HL-60 (cell line): ENCODE measurements at regions not wholly inside any gene's neighbourhood (a gene's known extent, or its start where the extent isn't known, plus 50 kb on each side); places are given as distances from the start of the nearest gene placed in this dataset.

Experiments
- DNase-seq, 2 experiments: peaks; one replicate each; pipeline ENCODE4 v3.0.0-alpha.2; 2010 to 2020; ENCODE audit warnings: low read depth in 1 of 2, low spot score in 1 of 2
- H3K27ac ChIP-seq: fragments of 250-450 bp; sonication (Bioruptor Pico); replicated peaks from 2 replicates; pipeline ENCODE4 v1.5.1; 2020; ENCODE audit warnings: mild to moderate bottlenecking, moderate library complexity
- H3K27me3 ChIP-seq: fragments of 250-450 bp; sonication (Bioruptor Pico); 2 replicates; pipeline ENCODE4 v1.5.1; 2021; ENCODE audit warnings: mild to moderate bottlenecking, moderate library complexity; ENCODE audit not compliant: insufficient read depth, poor library complexity, severe bottlenecking
- H3K4me3 ChIP-seq: replicated peaks from 2 replicates; pipeline ENCODE4 v1.5.1; 2011; ENCODE audit warnings: mild to moderate bottlenecking, control low read depth, low read length; ENCODE audit not compliant: insufficient read depth
- GABPA ChIP-seq: IDR thresholded peaks from 2 replicates; pipeline ENCODE4 v1.6.1; 2012; ENCODE audit warnings: low read depth
- POLR2AphosphoS5 ChIP-seq: IDR thresholded peaks from 2 replicates; pipeline ENCODE4 v1.6.1; 2012; ENCODE audit warnings: low read depth
- SPI1 ChIP-seq: IDR thresholded peaks from 2 replicates; pipeline ENCODE4 v1.6.1; 2012; ENCODE audit warnings: low read depth, mild to moderate bottlenecking, borderline replicate concordance
- TF ChIP-seq, protein P1 (sequence below): IDR thresholded peaks from one replicate; pipeline ENCODE4 v1.5.1; 2011; ENCODE audit warnings: low read length, control low read depth, inconsistent platforms; ENCODE audit not compliant: insufficient read depth
- TF ChIP-seq, protein P2 (sequence below): IDR thresholded peaks from 2 replicates; pipeline ENCODE4 v1.6.1; 2012; ENCODE audit warnings: low read depth; ENCODE audit not compliant: insufficient replicate concordance

DNA sequence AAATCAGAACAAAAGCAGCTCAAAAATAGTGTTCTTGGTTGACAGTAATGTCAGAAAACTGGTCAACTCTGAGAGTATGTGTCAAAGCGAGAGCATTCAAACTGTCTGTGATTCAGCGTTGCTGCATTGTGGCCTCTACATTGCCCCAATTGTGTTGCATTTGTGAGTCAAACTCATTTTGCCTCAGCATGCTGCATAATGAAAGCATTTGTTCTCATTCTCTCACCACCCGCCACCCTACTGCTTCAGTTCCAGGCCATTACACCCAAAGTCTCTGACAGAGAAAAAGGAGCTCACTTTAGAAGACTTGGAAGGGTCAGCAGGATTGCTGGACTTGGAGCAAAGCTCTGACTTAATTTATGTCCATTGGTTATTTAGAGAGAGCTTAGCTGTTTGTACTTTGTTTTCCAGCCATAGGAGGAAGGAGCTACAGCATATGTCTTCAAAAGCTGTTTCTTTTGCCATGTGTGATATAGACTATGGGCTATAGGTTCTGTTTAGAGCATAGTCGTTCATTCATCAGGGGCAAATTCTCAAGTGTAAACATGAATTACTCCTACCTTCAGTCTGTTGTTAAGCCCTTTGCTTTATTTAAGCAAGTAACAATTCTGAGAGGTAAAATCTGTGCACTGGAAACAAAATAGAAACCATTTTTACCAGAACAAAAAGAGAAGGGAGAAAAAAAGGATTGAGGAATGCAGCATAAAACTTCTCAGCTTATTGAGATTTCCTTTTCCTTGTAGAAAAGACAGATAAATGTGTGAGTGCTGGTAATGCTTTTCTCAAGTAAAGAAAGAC lies 153.4 kb upstream of the ANK2 start:
- TF ChIP-seq GABPA = no peak
- TF ChIP-seq, protein P1, sequence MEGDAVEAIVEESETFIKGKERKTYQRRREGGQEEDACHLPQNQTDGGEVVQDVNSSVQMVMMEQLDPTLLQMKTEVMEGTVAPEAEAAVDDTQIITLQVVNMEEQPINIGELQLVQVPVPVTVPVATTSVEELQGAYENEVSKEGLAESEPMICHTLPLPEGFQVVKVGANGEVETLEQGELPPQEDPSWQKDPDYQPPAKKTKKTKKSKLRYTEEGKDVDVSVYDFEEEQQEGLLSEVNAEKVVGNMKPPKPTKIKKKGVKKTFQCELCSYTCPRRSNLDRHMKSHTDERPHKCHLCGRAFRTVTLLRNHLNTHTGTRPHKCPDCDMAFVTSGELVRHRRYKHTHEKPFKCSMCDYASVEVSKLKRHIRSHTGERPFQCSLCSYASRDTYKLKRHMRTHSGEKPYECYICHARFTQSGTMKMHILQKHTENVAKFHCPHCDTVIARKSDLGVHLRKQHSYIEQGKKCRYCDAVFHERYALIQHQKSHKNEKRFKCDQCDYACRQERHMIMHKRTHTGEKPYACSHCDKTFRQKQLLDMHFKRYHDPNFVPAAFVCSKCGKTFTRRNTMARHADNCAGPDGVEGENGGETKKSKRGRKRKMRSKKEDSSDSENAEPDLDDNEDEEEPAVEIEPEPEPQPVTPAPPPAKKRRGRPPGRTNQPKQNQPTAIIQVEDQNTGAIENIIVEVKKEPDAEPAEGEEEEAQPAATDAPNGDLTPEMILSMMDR = no peak
- TF ChIP-seq, protein P2, sequence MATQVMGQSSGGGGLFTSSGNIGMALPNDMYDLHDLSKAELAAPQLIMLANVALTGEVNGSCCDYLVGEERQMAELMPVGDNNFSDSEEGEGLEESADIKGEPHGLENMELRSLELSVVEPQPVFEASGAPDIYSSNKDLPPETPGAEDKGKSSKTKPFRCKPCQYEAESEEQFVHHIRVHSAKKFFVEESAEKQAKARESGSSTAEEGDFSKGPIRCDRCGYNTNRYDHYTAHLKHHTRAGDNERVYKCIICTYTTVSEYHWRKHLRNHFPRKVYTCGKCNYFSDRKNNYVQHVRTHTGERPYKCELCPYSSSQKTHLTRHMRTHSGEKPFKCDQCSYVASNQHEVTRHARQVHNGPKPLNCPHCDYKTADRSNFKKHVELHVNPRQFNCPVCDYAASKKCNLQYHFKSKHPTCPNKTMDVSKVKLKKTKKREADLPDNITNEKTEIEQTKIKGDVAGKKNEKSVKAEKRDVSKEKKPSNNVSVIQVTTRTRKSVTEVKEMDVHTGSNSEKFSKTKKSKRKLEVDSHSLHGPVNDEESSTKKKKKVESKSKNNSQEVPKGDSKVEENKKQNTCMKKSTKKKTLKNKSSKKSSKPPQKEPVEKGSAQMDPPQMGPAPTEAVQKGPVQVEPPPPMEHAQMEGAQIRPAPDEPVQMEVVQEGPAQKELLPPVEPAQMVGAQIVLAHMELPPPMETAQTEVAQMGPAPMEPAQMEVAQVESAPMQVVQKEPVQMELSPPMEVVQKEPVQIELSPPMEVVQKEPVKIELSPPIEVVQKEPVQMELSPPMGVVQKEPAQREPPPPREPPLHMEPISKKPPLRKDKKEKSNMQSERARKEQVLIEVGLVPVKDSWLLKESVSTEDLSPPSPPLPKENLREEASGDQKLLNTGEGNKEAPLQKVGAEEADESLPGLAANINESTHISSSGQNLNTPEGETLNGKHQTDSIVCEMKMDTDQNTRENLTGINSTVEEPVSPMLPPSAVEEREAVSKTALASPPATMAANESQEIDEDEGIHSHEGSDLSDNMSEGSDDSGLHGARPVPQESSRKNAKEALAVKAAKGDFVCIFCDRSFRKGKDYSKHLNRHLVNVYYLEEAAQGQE = no peak
- TF ChIP-seq SPI1 = no peak
- no peak for TF ChIP-seq POLR2AphosphoS5
- Histone ChIP-seq H3K27ac (no peak overlapping the region), H3K4me3 (no peak overlapping the region), H3K27me3 (no peaks in the 10 kb centered on the region)
- DNase-seq = no peak

DNA sequence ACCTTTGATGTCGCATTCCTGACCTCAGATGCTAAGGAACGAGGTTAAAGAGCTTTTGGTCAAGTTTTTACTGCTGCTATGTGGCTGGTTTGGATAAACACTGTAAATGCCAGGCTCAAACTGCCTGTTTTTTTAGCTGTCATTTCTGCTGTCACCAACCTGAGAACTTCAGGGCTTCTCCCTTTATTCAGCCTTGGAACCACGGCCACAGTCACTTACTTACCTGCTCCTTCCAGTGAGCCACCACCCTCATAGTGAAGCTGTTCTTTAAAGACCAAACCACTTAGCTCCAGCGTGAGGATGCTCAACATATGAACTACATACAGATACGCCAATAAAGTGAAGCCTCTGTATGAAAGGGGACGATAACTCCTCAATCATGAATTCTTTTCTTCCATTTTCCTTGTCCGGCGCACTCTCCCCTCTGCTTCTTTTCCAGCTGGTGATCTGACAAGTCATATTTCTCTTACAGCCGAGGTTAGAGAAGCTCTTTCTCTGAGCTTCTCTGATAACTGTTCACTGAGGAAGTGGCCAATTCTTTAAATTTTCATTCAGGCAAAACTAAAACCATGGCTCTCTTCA lies 152.8 kb upstream of the ANK2 start:
- DNase-seq = no peak
- no peak overlapping the region for H3K27ac ChIP-seq
- no peaks in the 10 kb centered on the region for H3K27me3 ChIP-seq
- no peak overlapping the region for H3K4me3 ChIP-seq
- TF ChIP-seq GABPA (no peak), SPI1 (peak; percentile 4; the same call in 1 of the 2 replicates)
- TF ChIP-seq, protein P2 = no peak

DNA sequence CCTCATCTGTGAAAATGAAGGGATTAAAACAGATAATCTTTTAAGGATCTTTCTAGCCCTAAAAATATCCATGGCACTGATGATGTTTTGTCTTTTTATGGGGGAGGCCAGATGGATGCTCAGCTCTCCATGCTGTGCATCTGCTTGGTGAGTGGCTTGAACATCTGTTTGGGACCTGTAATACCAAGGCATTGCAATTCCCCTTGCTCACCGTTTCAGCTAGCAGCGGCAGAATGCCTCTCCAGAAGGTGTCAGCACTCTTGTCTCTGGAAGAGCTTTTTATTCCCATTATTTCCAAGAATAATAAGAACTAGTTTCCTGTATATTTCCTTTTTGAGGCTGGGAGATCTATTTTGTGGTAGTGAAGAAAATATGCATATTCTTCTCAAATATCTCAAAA lies 151.9 kb upstream of the ANK2 start:
- H3K27me3 ChIP-seq = no peaks in the 10 kb centered on the region
- no peak overlapping the region for H3K4me3 ChIP-seq
- TF ChIP-seq, protein P2 = no peak
- no peak for TF ChIP-seq GABPA
- no peak for TF ChIP-seq SPI1
- TF ChIP-seq POLR2AphosphoS5 = no peak
- no peak overlapping the region for H3K27ac ChIP-seq
- no peak for DNase-seq
